GM19397 (cell line): ENCODE measurements at regions not wholly inside any gene's neighbourhood (a gene's known extent, or its start where the extent isn't known, plus 50 kb on each side); places are given as distances from the start of the nearest gene placed in this dataset.

Experiments used
- ATAC-seq: cut with Tn5 transposase; IDR thresholded peaks from one replicate; pipeline ENCODE4 v1.9.1; 2021; ENCODE audit warnings: mild to moderate bottlenecking, moderate library complexity; ENCODE audit not compliant: unreplicated experiment

GRCh38 chr12:126770188-126770587 is 1496.8 kb upstream of the TMEM132C start:
- ATAC-seq = no peak

GRCh38 chr12:126772171-126772864 is 1494.7 kb upstream of the TMEM132C start:
- peak; percentile 86 for ATAC-seq

- ATAC-seq = no peak
These were observed 1494.0 kb upstream of the TMEM132C start for GRCh38 chr12:126773012-126773411.

GRCh38 chr12:126773491-126773890 is 1493.5 kb upstream of the TMEM132C start:
- no peak for ATAC-seq

- ATAC-seq = no peak
These were observed 1490.8 kb upstream of the TMEM132C start for GRCh38 chr12:126776026-126776655.

GRCh38 chr12:126780343-126780742 is 1486.6 kb upstream of the TMEM132C start:
- no peak for ATAC-seq

GRCh38 chr12:126781593-126781992 is 1485.4 kb upstream of the TMEM132C start:
- no peak for ATAC-seq

GRCh38 chr12:126782083-126782482 is 1484.9 kb upstream of the TMEM132C start:
- no peak for ATAC-seq

GRCh38 chr12:126784328-126784921 is 1482.5 kb upstream of the TMEM132C start:
- ATAC-seq = no peak

GRCh38 chr12:126789963-126790362 is 1477.0 kb upstream of the TMEM132C start:
- no peak for ATAC-seq

GRCh38 chr12:126791122-126791521 is 1475.8 kb upstream of the TMEM132C start:
- no peak for ATAC-seq

- no peak for ATAC-seq
These were observed 1474.6 kb upstream of the TMEM132C start for GRCh38 chr12:126792411-126792810.

- ATAC-seq = no peak
These were observed 1469.4 kb upstream of the TMEM132C start for GRCh38 chr12:126797525-126797924.

- no peak for ATAC-seq
These were observed 1468.5 kb upstream of the TMEM132C start for GRCh38 chr12:126798449-126798848.

- ATAC-seq = no peak
These were observed 1459.6 kb upstream of the TMEM132C start for GRCh38 chr12:126807312-126807865.

- ATAC-seq = no peak
These were observed 1455.6 kb upstream of the TMEM132C start for GRCh38 chr12:126811391-126811790.

GRCh38 chr12:126819554-126819953 is 1447.4 kb upstream of the TMEM132C start:
- ATAC-seq = no peak

- ATAC-seq = no peak
These were observed 1435.9 kb upstream of the TMEM132C start for GRCh38 chr12:126830778-126831680.

- ATAC-seq = no peak
These were observed 1429.3 kb upstream of the TMEM132C start for GRCh38 chr12:126837697-126838096.

GRCh38 chr12:126843915-126844669 is 1422.9 kb upstream of the TMEM132C start:
- ATAC-seq = no peak
